GM21423 (cell line): ENCODE measurements at regions not wholly inside any gene's neighbourhood (a gene's known extent, or its start where the extent isn't known, plus 50 kb on each side); places are given as distances from the start of the nearest gene placed in this dataset.

Experiments used
- ATAC-seq: cut with Tn5 transposase; IDR thresholded peaks from one replicate; pipeline ENCODE4 v1.9.1; 2021; ENCODE audit warnings: mild to moderate bottlenecking, moderate library complexity; ENCODE audit not compliant: unreplicated experiment

GRCh38 chr5:103463261-103463660 is 99.3 kb downstream of the NUDT12 start:
- ATAC-seq = no peak

- ATAC-seq = no peak
Observed at GRCh38 chr5:103461243-103461642, 101.3 kb downstream of the NUDT12 start.

- ATAC-seq = no peak
Observed at GRCh38 chr5:103458497-103459040, 104.0 kb downstream of the NUDT12 start.

GRCh38 chr5:103456476-103456875 is 106.1 kb downstream of the NUDT12 start:
- no peak for ATAC-seq

GRCh38 chr5:103455796-103456195 is 106.8 kb downstream of the NUDT12 start:
- ATAC-seq = no peak

- ATAC-seq = no peak
Observed at GRCh38 chr5:103454770-103455169, 107.8 kb downstream of the NUDT12 start.

GRCh38 chr5:103452666-103453065 is 109.9 kb downstream of the NUDT12 start:
- no peak for ATAC-seq

GRCh38 chr5:103452089-103452488 is 110.5 kb downstream of the NUDT12 start:
- no peak for ATAC-seq

GRCh38 chr5:103451261-103451660 is 111.3 kb downstream of the NUDT12 start:
- no peak for ATAC-seq

GRCh38 chr5:103450333-103451061 is 112.1 kb downstream of the NUDT12 start:
- no peak for ATAC-seq

GRCh38 chr5:103446813-103447212 is 115.8 kb downstream of the NUDT12 start:
- no peak for ATAC-seq

GRCh38 chr5:103445426-103446035 is 117.1 kb downstream of the NUDT12 start:
- ATAC-seq = no peak

- ATAC-seq = no peak
Observed at GRCh38 chr5:103444333-103445038, 118.1 kb downstream of the NUDT12 start.

GRCh38 chr5:103442750-103443149 is 119.8 kb downstream of the NUDT12 start:
- no peak for ATAC-seq

- no peak for ATAC-seq
Observed at GRCh38 chr5:103441523-103441922, 121.1 kb downstream of the NUDT12 start.

- ATAC-seq = no peak
Observed at GRCh38 chr5:103439007-103439406, 123.6 kb downstream of the NUDT12 start.

GRCh38 chr5:103436656-103437055 is 125.9 kb downstream of the NUDT12 start:
- ATAC-seq = no peak

- ATAC-seq = no peak
Observed at GRCh38 chr5:103436112-103436511, 126.5 kb downstream of the NUDT12 start.

- no peak for ATAC-seq
Observed at GRCh38 chr5:103435136-103435889, 127.3 kb downstream of the NUDT12 start.

GRCh38 chr5:103434057-103434456 is 128.5 kb downstream of the NUDT12 start:
- ATAC-seq = no peak

GRCh38 chr5:103433211-103433610 is 129.4 kb downstream of the NUDT12 start:
- no peak for ATAC-seq
